T1000 (cell line): ENCODE measurements at regions not wholly inside any gene's neighbourhood (a gene's known extent, or its start where the extent isn't known, plus 50 kb on each side); places are given as distances from the start of the nearest gene placed in this dataset.
A peak's percentile ranks its signal among the peaks of the same experiment; 100 is the strongest.

Source experiments
- DNase-seq: peaks from one replicate; lab custom pipeline; 2025; ENCODE audit warnings: mixed read lengths; lab: John Stamatoyannopoulos, UW

DNA sequence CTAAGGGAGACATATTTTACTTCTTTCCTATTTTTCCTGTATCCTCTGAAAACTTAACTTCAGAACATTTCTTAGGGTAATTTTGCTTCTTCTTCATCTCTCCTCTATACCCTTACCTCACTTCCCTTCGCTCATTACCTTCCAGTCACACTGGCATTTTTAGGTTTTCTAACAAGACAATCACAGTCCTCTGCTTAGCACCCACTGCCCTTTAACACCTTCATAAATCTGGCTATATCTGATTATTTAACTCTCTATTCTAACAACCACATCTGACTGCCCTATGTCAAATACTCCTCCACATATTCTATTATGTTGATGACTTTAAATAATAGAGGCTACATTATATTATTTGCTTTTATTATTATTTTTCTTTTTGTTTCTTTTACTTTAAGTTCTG lies 1058.0 kb upstream of the CNTN5 start:
- no peak for DNase-seq

DNA sequence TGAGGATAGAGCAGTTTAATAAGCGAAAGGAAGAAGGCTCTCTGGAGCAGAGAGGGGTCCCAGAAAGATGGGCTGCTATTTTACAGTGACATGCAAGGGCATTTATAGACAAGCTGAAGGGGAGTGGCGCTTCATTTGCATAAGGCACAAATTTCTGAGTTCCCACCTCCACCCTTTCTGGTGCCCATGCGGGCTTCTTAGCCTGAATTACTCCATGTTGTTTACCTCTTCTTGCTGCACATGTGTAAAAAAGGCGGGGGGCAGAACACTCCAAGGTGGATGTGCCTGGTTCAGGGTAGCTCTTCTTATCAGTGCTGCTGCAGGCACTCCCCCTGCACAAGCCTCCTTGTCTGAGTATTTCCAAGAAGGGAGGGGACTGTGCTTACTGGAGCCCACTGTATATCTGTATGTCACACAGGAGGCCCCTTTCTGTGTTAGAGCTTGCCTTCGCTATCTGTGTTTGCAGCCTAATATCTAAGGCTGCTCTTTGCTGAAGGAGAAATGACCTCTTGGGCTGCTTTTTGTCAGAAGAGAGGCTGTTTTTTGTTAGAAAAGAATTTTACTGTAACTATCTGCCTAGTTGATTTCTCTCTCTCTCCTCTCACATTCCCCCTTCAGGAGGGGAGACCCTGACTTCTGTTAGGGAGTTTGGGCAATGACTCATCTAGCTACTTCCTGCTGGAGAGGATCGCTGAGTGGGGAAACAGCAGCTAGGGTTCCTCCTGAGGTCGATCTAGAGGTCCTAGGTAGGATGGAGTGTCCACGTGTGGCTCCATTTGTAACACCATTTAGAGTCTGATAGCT lies 1057.0 kb upstream of the CNTN5 start:
- no peak for DNase-seq

DNA sequence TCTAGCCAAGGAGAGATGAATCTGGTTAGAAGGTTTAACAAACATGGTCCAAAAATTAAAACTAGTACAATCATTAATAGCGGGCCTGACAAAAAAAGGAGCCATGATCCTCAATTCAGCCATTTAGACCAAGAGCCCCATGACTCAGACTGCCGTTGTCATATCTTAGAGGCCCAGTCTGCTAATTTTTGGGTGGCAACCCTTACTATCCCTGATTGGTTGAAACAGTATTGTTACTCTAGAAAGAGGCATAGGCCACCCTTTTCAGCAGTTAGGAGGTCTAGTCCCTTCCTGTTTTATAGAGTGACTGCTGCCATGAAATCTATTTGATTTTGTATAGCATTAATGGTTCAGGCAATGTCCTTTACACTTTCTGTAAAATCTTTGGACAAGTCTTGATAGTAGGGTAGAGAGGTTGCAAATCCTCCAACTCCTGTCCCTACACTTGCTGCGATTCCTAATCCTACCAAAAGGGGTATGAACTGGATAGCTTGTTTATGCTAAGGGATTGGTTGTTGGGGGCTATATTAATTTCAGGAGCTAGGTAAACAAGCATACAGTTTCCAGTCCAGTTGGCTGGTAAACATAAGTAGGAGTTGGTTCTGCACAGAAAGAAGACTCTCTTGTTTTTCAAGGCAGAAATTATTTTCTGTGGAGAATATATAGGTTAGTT lies 1056.3 kb upstream of the CNTN5 start:
- no peak for DNase-seq

DNA sequence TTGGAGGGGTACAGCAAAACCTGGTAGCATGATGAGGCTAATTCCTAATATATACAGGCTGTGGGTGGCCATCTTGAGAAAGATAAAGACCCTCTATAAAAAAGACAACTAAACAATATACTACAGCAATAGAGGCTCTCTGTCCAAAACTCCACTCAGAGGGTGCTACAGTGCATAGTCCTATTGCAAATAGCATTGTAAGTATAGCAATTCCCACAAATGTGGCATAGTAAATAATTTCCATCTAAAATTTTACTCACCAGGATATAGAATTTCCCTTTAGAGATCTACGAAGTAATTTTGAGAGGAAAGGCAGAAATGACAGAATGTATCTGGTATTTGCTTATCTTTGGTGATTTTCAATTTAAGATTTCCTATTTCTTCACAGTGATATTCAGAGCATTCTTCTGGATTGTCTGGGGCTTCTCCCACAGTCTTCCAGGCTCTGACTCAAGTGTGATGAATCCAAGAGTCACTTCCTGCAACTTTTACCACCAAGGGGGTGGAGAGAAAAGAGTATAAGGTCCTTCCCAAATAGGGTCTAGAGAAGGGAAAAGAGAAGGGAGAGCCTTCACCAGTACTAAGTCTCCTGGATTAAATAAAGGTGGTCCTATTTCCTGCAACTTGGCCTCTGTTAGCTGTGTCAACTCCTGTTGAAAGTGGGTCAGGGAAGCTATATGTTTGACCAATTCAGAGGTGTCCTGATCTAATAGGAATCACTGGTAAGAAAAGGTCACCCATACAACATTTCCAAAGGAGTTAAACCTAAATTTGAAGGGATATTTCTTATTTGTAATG lies 1054.7 kb upstream of the CNTN5 start:
- DNase-seq = peak; percentile 1

DNA sequence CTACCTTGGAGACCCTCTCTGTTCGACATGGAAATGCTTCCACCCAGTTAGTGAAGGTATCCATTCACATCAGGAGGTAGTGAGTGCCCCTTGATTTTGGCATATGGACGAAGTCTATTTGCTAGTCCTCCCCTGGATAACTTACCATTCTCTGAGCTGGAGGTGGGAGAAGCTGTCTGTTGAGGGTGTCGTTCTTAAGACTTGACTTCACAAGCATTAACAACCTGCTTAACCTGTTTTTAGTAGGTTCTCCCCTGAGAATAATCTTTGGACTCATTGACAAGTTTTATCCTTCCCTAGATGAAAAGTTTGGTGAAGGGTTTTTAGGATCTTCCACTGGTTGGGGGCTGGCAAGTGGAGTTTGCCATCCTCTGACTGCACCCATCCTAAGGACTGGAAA lies 1053.8 kb upstream of the CNTN5 start:
- DNase-seq = no peak

DNA sequence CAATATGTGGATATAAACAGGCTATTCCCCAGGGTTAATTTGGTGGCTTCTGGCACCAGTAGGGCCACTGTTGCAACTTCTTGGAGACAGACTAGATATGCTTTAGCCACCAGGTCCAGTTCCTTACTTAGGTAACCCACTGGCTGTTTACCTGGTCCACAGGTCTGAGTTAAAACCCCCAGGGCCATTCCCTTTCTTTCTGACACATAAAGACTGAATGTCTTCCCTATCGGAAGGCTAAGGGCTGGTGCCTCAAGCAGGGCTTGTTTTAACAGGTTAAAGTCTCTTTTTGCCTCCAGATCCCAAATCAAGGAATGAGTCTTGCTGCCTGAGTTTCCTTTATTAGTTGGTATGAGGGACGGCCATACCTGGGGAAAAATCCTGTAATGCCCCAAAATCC lies 1052.7 kb upstream of the CNTN5 start:
- DNase-seq = no peak

DNA sequence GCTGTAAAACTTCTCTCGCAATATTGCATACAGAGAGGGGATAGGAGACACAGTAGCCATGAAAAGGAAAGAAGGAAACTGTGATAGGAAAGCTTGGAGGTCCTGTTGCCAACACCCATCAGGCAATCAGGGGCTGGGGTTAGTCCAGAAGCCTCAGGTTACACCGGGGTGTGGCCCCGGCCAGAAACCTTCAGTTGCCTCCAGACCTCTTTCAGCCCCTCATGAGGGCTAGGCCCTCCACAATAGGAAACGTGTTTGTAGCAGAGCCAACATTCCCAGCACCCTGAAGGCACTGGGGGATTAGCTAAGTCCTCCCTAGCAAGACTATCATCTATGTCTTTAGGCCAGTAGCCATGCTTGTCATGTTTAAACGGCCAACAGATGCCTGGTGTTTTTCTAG lies 1048.0 kb upstream of the CNTN5 start:
- DNase-seq = no peak

DNA sequence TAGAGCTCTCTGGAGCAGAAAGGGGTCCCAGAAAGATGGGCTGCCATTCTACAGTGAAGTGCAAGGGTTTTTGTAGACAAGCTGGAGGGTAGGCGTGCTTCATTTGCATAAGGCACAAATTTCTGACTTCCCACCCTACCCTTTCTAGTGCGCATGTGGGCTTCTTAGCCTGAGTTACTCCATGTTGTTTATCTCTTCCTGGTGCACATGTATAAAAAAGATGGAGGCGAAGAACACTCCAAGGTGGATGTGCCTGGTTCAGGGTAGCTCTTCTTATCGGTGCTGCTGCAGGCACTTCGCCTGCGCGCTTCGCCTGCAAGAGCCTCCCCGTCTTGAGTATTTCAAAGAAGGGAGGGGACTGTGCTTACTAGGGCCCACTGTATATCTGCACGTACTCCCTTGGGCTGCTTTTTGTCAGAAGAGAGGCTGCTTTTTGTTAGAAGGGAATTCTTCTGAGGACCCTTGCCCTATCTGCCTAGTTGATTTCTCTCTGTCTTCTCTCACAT lies 1047.3 kb upstream of the CNTN5 start:
- DNase-seq = no peak

DNA sequence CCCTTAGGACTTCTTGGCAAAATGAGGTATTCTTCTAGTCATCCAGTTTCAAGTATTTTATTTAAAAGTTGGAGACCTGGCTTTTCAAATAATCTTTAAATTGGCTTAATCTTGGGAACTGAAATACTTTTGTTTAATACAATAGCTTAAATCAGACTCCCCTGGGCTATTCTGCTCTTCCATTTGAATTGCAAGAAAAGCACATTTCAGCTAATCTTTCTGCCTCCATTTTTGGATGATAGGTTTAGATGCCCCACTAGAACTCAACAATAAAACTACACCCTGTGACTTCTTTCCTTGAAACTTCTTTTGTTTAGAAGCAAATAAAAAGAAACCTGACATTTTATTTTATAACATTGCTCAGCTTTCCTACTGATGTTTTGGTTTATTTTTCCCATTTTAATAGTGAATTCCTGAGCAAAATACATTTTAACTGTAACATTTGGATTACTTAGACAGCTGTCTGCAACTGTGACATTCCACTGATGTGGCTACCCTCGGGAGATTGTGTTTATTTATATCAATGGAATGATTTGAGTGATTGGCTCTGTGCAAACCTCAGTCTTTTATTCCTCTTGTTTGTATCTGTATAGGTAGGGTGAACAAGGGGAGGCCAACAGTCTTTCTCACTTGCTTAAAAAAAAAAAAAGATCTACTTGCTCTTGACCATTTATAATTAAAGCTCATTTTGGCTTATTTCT lies 1045.8 kb upstream of the CNTN5 start:
- DNase-seq = no peak

DNA sequence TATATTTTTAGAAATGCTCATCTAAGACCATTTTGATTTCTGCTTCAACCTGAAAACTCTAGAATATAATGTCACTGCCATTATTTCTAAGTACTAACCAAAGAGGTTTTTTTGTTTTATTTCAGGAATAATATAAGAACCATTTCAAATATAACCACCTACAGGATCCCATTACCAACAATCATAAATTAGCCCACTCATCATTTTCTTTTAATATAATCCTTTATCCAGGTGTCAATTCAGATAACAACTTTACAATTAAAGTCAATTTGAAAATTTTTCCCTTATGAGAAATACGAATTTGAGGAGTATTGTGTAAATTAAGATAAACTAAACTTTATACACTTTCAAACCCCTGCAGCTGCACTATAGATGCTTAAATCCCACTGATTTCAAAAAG lies 1043.0 kb upstream of the CNTN5 start:
- no peak for DNase-seq

DNA sequence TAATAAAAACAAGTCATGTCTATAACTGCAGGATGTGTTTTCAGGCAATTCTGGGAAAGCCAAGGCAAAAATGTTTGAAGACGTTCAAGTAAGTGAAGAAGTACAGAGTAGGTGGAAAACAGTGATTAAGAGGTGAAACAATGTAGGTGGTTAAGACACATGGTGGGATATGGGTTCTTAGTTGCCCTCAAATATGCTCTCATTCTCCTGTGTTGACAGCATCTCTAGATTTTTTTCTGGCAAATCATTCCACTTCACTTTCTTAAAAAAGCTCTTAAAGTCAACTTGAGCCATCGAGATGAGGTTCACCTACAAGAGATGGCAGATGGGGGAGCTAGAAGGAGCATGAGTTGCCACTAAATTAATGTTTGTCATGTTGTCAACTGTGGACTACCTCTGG lies 1041.0 kb upstream of the CNTN5 start:
- DNase-seq = no peak

DNA sequence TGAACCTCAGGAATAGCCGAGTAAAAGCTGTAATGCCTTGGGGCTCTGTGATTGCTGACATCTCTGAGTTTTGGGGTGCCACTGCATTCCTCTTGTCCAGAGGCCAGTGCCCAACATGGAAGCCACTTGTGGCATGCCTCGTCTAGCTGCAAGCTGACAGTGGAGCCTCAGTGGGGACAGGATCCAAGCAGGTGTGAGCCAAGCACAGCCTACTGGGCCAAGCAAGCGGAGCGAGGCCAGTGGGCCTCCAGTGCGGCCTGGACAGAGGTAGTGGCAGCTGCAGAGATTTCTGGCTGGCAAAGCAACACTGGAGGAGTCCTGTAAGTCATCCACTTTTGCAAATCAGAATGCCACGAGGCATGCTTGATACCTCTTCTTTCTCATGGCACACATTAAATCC lies 1038.2 kb upstream of the CNTN5 start:
- no peak for DNase-seq

DNA sequence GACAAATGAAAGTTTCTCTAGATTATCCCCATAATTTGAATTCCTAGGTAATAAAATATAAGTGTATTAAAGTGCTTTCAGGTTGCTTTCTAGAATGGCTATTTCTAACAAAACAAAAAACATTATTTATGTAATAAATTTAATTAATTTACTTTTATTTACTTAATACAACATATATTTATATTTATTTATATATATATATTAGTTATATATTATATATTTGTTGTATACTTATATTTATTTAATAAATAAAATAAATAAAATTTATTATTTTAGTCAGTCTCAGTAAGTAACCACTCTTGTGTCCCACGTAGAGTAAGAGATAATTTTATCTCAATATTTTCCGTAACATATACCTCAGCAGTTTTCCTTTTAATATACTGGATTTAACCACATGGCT lies 1031.6 kb upstream of the CNTN5 start:
- no peak for DNase-seq

DNA sequence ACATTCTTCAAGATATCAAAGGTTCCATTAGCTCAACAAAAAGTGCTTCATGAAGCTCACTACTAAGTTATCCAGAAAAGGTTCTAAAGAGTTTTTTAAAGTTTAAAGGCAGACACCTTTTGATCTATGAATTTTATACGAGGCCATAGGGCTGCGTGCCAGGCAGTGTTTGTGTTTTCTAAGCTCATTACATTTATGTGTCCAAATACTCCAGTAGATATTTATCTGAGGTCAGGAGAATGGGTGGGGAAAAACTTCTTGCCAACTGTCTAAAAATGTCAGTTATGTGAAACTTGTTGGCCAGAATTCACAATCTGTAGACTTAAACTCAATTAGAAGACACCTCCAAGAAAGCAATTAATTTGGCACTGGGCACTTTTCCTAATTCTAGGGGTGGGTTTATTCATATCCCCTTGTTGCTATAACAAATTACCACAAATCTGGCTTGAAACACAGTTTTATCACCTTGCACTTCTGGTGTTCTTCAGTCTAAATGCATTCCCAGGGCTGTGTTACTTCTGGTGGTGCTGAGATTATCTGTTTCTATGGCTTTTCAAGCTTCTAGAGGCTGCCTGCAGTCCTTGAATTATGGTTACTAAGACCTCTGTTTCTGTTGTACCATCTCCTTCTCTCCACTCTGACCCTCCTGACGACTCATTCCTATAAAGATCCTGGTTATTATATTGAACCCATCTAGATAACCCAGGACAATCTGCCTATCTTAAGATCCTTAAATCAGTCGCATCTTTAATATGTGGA lies 1030.4 kb upstream of the CNTN5 start:
- DNase-seq = no peak

DNA sequence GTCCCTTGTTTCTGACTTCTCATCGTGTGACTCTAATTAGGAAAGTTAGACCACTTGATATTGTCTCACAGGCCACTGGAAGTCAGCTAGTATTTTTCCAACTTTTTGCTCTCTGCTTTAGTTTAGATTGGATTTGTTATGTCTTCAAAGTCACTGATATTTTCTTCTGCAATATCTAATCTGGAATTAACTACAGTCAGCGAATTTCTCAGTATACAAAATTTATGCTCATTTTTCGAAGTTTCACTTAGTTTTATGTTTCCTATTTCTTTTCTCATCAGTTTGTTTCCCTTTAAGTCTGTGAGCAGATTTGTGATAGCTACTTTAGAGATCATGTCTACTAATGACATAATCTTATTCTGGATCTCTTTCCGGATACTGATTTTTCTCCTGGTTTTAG lies 1027.2 kb upstream of the CNTN5 start:
- no peak for DNase-seq

DNA sequence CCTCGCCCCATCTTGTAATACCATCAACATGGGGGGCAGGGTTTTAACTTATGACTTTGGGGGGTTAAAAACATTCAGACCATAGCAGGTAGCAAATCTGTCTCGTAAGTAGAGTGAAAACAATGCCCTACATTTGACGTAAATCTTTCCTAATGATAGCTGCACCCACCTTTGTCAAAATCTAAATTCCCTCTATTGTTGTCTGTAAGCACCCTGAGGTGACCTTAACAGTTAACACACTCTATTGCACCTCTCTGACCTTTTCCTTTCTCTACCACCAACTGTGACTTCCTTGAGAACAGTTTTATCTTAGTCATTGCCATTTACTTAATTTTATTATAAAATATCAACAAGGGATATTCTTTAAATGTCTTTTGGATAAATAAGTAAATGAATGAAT lies 1024.9 kb upstream of the CNTN5 start:
- no peak for DNase-seq

DNA sequence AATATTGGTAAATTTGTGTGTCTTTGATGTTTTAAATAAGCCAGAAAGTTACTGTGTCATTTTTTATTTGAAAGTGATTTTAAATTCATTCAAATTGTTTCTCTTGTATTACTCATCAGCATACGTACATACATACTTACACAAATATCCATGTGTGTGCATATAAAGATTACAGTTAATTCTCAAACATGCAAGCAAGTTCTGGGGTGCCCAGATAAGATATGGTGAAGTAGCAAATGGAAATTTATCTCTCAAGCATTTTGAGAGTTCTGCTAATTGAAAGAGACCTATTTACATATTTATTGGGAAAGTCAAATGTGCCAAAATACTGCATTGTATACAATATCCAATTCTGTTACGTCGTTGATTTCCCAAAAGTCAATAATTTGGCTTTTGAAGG lies 1024.0 kb upstream of the CNTN5 start:
- no peak for DNase-seq

DNA sequence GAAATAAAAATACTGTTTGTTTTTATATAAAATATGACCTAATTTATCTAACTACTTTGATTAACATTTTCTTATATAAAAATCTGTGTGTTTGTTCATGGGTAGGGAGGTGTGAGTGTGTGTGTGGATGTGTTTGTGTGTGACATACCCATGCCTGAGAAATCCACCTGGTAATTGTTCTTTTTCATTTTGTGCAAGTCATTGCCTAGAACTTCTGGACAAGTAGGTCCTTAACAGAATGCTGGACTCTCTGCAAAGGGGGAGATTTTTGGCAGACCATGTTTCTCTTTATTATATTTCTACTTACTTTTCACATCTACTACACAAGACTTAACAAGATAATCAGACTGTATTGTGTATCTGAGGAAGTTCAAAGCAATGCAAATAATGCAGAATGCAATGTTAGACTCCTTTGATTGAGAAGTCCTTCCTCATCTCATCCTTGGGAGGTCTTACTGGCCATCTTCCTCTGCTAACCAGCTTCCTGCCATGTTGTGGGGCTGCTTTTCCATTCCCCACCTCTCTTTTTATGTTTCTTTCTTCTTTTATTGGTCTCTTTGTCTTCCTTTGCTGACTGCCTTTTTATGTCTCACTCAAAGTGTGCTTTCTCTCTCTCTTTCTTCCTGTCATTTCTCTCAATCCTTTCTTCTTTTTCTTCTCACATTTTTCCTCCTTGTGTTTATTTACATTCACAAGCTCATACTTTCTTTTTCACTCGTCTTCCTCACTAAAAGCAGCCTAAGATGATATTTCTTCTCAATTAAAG lies 1017.0 kb upstream of the CNTN5 start:
- no peak for DNase-seq

DNA sequence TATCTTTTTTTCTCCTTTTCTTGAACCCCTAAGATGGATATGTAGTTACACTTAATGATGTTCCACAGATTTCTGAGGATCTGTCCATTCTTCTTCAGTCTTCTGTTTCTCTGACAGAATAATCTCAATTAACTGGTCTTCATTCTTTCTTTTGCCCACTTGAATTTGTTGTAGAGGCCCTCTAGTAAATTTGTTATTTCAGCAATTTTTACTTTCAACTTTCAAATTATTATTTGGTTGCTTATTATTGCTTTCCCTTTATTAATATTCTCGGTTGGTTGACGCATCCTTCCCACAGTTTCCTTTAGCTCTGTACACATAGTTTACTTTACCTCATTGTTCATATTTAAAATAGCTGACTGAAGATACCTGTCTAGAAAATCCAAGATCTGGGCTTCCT lies 1013.7 kb upstream of the CNTN5 start:
- DNase-seq = no peak

DNA sequence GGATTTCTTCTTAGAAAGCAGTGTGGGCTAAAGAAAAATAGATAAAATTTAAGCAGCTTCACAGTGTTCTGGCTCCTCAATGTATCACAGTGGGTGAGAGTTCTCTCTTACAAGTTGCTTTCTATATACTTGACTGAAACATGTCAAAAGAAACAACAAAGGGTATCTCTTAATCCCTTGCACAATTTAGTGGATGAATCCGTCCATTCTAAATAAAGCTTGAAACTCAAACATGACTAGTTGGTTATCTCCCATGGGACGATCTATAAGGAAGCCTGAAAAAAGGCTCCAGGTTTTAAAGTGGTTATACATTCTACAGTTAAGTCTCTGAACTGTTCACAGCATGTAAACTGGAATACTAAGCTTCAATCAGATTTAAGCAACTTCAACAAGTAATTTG lies 993.1 kb upstream of the CNTN5 start:
- DNase-seq = no peak

DNA sequence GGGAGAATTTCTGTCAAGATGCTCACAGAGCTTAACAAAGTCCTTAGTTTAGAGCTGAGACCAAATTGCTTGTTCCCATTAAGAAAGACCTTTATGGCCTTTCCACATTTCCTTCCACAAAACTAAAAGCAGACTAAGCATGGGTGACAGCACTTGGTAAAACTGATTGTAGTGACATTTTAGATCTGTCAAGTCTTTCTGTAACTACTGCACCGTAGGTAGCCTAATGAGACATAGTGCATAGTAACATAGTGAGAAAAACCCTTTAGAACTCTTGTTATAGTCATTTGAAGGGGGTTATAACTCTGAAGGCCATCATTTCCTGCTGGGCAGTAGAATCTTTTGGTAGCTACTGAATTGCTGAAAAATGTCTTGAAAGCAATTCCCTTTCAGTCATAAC lies 990.9 kb upstream of the CNTN5 start:
- DNase-seq = no peak
